MG63 (cell line): ENCODE measurements at regions not wholly inside any gene's neighbourhood (a gene's known extent, or its start where the extent isn't known, plus 50 kb on each side); places are given as distances from the start of the nearest gene placed in this dataset.

Experiments
- DNase-seq: peaks from one replicate; pipeline ENCODE4 v3.0.0-alpha.2; 2020
- H3K27me3 ChIP-seq: fragments of 250-450 bp; sonication (Bioruptor Pico); 2 replicates; pipeline ENCODE4 v1.5.1; 2020; ENCODE audit warnings: mild to moderate bottlenecking, moderate library complexity
- H3K36me3 ChIP-seq: fragments of 250-450 bp; sonication (Bioruptor Pico); 2 replicates; pipeline ENCODE4 v1.5.1; 2020; ENCODE audit warnings: mild to moderate bottlenecking, moderate library complexity
- H3K4me3 ChIP-seq: fragments of 250-450 bp; sonication (Bioruptor Pico); 2 replicates; pipeline ENCODE4 v1.5.1; 2020; ENCODE audit warnings: mild to moderate bottlenecking, moderate library complexity
- H3K9me3 ChIP-seq: fragments of 250-450 bp; sonication (Bioruptor Pico); 2 replicates; pipeline ENCODE4 v1.5.1; 2020; ENCODE audit warnings: mild to moderate bottlenecking, moderate library complexity

DNA sequence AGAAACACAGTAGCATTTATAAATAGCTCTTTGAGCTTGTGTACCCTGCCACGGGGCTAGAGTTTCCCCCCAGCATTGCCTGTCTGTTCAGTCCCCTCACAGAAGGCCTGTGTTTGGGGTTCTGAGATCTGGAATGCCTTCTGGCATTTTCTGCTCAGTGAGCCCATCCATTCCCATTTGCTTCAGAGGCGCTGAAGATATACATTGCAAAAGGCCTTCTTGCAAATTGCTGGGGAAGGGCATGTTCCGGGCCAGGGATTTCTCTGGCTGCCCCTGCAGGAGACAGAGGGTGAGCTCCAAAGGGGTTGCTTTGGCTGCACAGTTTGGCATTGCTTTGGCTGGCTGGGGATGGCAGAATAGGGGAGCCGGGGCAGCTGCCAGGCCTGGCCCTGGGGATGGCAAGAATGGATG, 308.4 kb downstream of the MSX2 start:
- Histone ChIP-seq H3K4me3 (no peak overlapping the region), H3K36me3 (no peaks in the 10 kb centered on the region), H3K9me3 (0 out of 2 replicates have a peak, but pooled peaks cover 2% of the 10 kb centered on the region), H3K27me3 (no peaks in the 10 kb centered on the region)
- no peak for DNase-seq

- no peak for DNase-seq
- H3K4me3 ChIP-seq = no peak overlapping the region
- H3K36me3 ChIP-seq = no peaks in the 10 kb centered on the region
- 0 out of 2 replicates have a peak, but pooled peaks cover 2% of the 10 kb centered on the region for H3K9me3 ChIP-seq
- no peaks in the 10 kb centered on the region for H3K27me3 ChIP-seq
Observed at GRCh38 chr5:175032013-175032412, 307.6 kb downstream of the MSX2 start.

DNA sequence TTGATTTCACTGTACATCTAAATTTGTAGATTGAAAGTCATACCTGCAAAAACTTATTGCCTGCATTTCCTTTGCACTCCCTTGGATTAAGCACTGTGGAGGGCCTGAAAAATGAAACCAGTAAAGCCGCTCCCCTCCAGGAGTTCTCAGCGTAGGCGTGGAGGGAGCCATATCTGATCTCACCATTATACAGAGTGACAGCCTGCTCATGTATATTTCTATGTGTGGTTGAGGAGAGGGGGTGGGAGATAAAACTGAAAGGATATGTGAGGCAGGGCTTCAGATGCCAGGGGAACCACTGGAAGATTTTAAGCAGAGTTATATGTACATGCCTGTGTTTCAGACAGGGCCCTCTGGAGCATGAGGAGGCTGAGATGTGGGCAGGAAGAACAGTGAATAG, 303.0 kb downstream of the MSX2 start:
- Histone ChIP-seq H3K4me3 (no peak overlapping the region), H3K9me3 (peaks cover 16% of the 10 kb centered on the region), H3K36me3 (no peaks in the 10 kb centered on the region), H3K27me3 (no peaks in the 10 kb centered on the region)
- no peak for DNase-seq

GRCh38 chr5:175025077-175025476, 300.7 kb downstream of the MSX2 start:
- Histone ChIP-seq H3K27me3 (no peaks in the 10 kb centered on the region), H3K9me3 (peaks cover 16% of the 10 kb centered on the region), H3K36me3 (no peaks in the 10 kb centered on the region), H3K4me3 (no peak overlapping the region)
- DNase-seq = no peak

GRCh38 chr5:175021841-175022625, 297.7 kb downstream of the MSX2 start:
- Histone ChIP-seq H3K4me3 (no peak overlapping the region), H3K36me3 (no peaks in the 10 kb centered on the region), H3K9me3 (peaks cover 16% of the 10 kb centered on the region), H3K27me3 (peaks cover 12% of the 10 kb centered on the region; the same call in 1 of the 2 replicates)
- no peak for DNase-seq

DNA sequence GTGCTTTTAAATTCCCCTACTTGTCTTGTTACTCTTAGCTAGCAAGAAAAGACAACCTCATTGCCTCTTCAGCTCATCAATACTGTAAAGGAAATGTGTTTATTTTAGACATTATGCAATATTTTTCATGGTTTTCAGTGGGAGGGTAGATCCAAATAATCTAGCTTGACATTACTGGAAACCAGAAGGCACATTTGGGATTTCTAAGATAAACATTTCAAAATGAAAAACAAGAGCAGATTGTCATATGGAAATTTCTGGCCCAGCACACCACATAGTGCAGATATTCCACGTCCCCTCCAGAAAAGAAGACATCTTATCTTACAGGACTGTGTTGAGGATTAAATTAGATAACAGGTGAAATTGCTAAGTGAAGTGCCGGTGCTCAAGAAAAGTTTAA, 296.9 kb downstream of the MSX2 start:
- peaks cover 11% of the 10 kb centered on the region for H3K9me3 ChIP-seq
- H3K4me3 ChIP-seq = no peak overlapping the region
- H3K27me3 ChIP-seq = peaks cover 16% of the 10 kb centered on the region
- DNase-seq = no peak
- no peaks in the 10 kb centered on the region for H3K36me3 ChIP-seq

DNA sequence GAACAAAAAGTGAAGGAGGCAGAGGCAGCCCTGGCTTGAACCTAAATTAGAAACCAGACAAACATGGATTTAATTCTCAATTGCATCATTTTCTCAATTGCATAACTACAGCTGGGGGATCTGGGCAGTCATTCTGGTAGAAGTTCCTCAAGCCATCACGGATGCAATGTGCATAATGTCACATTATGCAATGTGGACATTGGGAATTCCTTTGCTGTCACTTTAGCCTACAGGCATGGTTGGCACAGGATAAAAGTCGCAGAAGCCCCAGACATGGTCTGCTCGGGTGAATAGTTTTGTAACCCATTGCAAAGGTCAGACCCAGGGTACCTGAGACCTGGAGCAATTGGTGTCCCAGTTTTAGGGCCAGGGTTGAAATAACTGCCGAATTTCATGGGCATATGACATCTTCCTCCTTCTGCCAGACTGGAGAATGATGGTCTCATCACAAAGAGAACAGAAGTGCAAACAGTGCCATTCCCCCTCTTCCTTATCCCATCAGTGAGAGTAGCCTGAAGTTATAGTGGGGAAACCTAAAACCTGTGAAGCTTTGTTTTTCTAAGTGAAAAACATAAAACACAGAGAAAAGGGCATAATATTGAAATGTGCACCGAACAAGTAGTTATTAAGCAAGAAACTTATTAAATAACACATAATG, 290.8 kb downstream of the MSX2 start:
- no peak overlapping the region for H3K4me3 ChIP-seq
- DNase-seq = no peak
- no peaks in the 10 kb centered on the region for H3K9me3 ChIP-seq
- H3K36me3 ChIP-seq = no peaks in the 10 kb centered on the region
- peaks cover 24% of the 10 kb centered on the region for H3K27me3 ChIP-seq

GRCh38 chr5:175013251-175013650, 288.9 kb downstream of the MSX2 start:
- H3K4me3 ChIP-seq = no peak overlapping the region
- H3K27me3 ChIP-seq = peaks cover 20% of the 10 kb centered on the region
- H3K9me3 ChIP-seq = no peaks in the 10 kb centered on the region
- no peaks in the 10 kb centered on the region for H3K36me3 ChIP-seq
- no peak for DNase-seq

DNA sequence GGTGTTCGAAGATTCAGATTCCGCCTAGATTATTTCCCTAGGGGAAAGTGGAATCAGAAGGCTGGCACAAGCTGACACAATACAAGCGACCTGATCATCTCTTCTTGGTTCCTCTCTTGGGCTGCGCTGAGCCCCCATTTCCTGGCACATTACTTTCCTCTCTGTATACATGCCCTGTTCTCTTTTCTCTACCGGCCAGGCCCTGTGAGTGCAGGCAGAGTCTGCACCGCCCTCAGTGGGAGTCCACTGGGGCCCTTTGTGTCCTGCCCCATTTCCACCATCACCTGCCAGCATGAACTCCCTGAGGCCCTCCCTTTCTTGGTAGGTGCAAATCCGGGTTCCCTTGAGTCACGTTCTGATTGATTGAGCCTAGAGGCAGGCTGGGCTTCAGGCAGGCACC, 287.9 kb downstream of the MSX2 start:
- Histone ChIP-seq H3K9me3 (no peaks in the 10 kb centered on the region), H3K36me3 (no peaks in the 10 kb centered on the region)
- no peak for DNase-seq

DNA sequence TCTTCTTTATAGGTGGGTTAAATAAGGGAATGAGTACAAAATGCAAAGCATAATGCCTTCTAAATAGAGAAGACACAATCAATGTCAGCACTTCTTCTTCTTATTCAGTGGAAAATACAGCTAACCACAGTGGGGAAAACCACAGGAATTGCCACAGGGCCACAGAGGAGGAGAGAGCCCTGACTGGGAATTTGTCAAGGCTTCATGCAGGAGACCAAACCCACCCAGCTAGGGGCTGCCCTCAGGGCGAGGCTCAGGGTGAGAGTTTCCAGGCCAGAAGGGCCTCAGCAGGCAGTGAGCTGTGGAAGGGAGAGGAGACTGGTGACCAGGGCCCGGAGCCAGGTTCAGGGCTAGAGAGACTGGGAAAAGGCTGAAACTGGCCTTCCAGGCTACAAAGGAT, 279.1 kb downstream of the MSX2 start:
- no peaks in the 10 kb centered on the region for H3K36me3 ChIP-seq
- no peak for DNase-seq
- no peak overlapping the region for H3K4me3 ChIP-seq
- H3K9me3 ChIP-seq = no peaks in the 10 kb centered on the region
- peaks cover 12% of the 10 kb centered on the region for H3K27me3 ChIP-seq

More for the DNA sequence above, 287.9 kb downstream of the MSX2 start:
- Histone ChIP-seq H3K27me3 (peaks cover 15% of the 10 kb centered on the region), H3K4me3 (no peak overlapping the region)

- Histone ChIP-seq H3K36me3 (no peaks in the 10 kb centered on the region), H3K4me3 (no peak overlapping the region), H3K9me3 (no peaks in the 10 kb centered on the region), H3K27me3 (peaks cover 20% of the 10 kb centered on the region)
- no peak for DNase-seq
Observed at GRCh38 chr5:175001876-175002645, 277.7 kb downstream of the MSX2 start.

DNA sequence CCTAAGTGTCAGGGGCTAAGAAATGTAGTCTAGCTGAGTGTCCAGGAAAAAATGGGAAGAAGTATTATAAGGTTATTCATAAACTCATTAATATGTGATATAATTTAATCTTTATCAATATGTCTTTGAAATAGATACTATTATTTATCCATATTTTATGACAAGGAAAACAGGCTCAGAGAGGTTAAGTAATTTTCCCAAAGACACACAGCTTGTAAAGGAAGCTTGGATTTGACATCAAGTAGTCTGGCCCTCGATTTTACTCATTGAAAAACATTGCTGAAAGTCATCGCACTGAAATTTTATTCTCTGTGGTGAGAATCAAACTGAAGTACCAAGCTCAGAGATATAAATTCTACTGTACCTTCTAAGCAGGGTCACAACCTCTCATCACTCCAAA, 276.9 kb downstream of the MSX2 start:
- Histone ChIP-seq H3K36me3 (no peaks in the 10 kb centered on the region), H3K27me3 (peaks cover 23% of the 10 kb centered on the region), H3K9me3 (no peaks in the 10 kb centered on the region), H3K4me3 (no peak overlapping the region)
- DNase-seq = no peak

DNA sequence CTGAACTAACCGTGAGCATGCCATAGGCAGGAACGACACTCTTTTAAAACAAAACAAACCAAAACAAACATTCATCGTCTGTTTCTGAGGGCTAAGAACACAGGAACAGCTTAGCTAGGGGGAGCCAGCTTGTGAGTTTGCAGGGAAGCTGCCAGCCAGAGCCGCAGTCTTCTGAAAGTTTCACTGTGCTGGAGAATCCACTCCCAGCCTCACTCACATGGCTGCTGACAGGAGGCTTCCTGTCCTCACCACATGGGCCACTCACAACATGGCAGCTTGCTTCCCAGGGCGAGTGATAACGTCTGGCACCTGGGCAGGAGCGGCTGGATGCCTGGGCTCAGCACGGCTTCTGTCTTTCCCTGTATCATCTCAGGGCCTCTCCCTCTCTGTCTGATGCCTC, 275.2 kb downstream of the MSX2 start:
- DNase-seq = peak; percentile 3
- no peaks in the 10 kb centered on the region for H3K36me3 ChIP-seq
- peaks cover 20% of the 10 kb centered on the region for H3K27me3 ChIP-seq

DNA sequence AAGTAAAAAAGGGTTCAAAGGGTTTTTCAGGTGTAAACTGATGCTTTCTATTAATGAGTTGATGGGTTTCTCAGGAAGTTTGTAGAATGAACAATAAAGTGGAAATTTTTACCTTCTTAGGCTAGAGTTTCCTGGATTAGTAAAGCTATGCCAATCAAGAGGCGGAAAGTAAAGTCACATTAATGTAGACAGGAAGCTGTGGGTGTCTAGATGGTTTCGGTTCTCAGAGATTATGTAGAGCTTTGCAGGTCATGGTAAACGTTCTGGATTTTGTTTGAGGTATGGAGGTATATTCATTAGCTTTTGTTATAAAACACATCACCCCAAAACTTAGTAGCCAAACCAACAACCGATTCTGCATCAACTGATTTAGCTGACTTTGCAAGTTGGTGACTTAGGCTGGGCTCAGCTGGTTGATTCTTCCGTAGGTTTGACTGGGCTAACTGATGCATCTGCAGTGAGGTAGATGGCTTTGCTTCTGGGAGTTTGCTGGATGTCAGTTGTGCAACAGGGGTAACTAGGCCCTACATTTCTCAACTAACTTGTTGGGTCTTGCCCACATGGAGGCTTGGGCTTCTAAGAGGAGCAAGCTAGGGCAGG, 273.8 kb downstream of the MSX2 start:
- Histone ChIP-seq H3K4me3 (no peak overlapping the region), H3K36me3 (no peaks in the 10 kb centered on the region), H3K9me3 (no peaks in the 10 kb centered on the region), H3K27me3 (peaks cover 22% of the 10 kb centered on the region)
- DNase-seq = no peak

More for the DNA sequence above, 275.2 kb downstream of the MSX2 start:
- Histone ChIP-seq H3K4me3 (no peak overlapping the region), H3K9me3 (no peaks in the 10 kb centered on the region)

DNA sequence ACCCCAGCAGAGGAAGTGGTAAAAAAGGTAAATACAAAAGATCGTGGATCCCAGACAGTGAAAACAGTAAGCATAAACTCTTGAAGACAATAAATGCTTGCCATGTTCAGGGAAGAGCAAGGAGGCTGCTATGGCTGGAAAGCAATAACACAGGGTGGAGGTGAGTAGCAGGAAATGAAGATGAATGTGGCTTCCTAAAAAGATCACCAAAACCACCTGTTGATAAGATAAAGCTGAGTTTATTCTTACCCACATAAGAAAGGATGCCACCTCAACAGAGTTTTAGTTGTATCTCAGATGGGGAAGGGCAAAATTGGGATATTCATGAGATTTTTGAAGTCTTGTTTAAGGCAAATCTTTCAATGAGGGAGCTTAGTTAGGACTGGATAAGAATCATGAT, 273.3 kb downstream of the MSX2 start:
- H3K36me3 ChIP-seq = no peaks in the 10 kb centered on the region
- no peak for DNase-seq
- H3K9me3 ChIP-seq = no peaks in the 10 kb centered on the region

GRCh38 chr5:174996941-174997340, 272.6 kb downstream of the MSX2 start:
- H3K27me3 ChIP-seq = peaks cover 30% of the 10 kb centered on the region
- no peak for DNase-seq
- no peak overlapping the region for H3K4me3 ChIP-seq

More for the DNA sequence above, 273.3 kb downstream of the MSX2 start:
- H3K27me3 ChIP-seq = peaks cover 24% of the 10 kb centered on the region
- H3K4me3 ChIP-seq = no peak overlapping the region

GRCh38 chr5:174995827-174996226, 271.4 kb downstream of the MSX2 start:
- Histone ChIP-seq H3K4me3 (no peak overlapping the region), H3K9me3 (no peaks in the 10 kb centered on the region), H3K27me3 (peaks cover 30% of the 10 kb centered on the region), H3K36me3 (no peaks in the 10 kb centered on the region)
- DNase-seq = no peak

More at GRCh38 chr5:174996941-174997340, 272.6 kb downstream of the MSX2 start:
- no peaks in the 10 kb centered on the region for H3K9me3 ChIP-seq
- no peaks in the 10 kb centered on the region for H3K36me3 ChIP-seq
